PC-9 (cell line): ENCODE measurements at regions not wholly inside any gene's neighbourhood (a gene's known extent, or its start where the extent isn't known, plus 50 kb on each side); places are given as distances from the start of the nearest gene placed in this dataset.

Source experiments
- BruUV-seq: library from RNA; stranded (reverse); fragments of 400-500 nt; replicated peaks from 2 replicates; lab custom pipeline; 2021; lab: Mats Ljungman, UMichigan
- CTCF ChIA-PET: fragments of 300-600 bp; sonication (Branson Sonifier 250); formaldehyde crosslinking; loops from one replicate; lab custom pipeline; 2022; ENCODE audit warnings: antibody characterized with exemption; lab: Charles Lee
- POLR2A ChIA-PET: fragments of 300-600 bp; sonication (Branson Sonifier 250); formaldehyde crosslinking; loops from one replicate; lab custom pipeline; 2022; ENCODE audit warnings: antibody characterized with exemption; ENCODE audit not compliant: unreplicated experiment; lab: Charles Lee
- DNase-seq, 2 experiments: peaks; one replicate each; pipeline versions ENCODE4 v3.0.0 to v3.0.0-alpha.2; 2015 to 2022; ENCODE audit warnings: mixed read lengths in 1 of 2
- H2AFZ ChIP-seq: fragments of 200-600 bp; sonication (generic); 2 replicates; pipeline ENCODE4 v1.8.1; 2017; ENCODE audit warnings: antibody characterized with exemption
- H3F3A ChIP-seq: fragments of 200-600 bp; sonication (generic); 2 replicates; pipeline ENCODE4 v1.8.1; 2017; ENCODE audit warnings: antibody characterized with exemption, mild to moderate bottlenecking, low read depth; ENCODE audit not compliant: insufficient read depth
- H3K27ac ChIP-seq: fragments of 200-600 bp; sonication (generic); 2 replicates; pipeline ENCODE4 v1.6.1; 2016; ENCODE audit warnings: mixed run types
- H3K27me3 ChIP-seq: fragments of 200-600 bp; sonication (generic); 2 replicates; pipeline ENCODE4 v1.6.1; 2016; ENCODE audit warnings: low read depth, mixed run types; ENCODE audit not compliant: insufficient read depth
- H3K36me3 ChIP-seq: fragments of 200-600 bp; sonication (generic); 2 replicates; pipeline ENCODE4 v1.6.1; 2016; ENCODE audit warnings: low read depth, mixed run types
- H3K4me1 ChIP-seq: fragments of 200-600 bp; sonication (generic); replicated peaks from 2 replicates; pipeline ENCODE4 v1.6.1; 2016; ENCODE audit warnings: mixed run types; ENCODE audit not compliant: insufficient read depth
- H3K4me2 ChIP-seq: fragments of 200-600 bp; sonication (generic); 2 replicates; pipeline ENCODE4 v1.6.1; 2017; ENCODE audit warnings: mixed run types
- H3K4me3 ChIP-seq: fragments of 200-600 bp; sonication (generic); 2 replicates; pipeline ENCODE4 v1.6.1; 2016; ENCODE audit warnings: mixed run types
- H3K79me2 ChIP-seq: fragments of 200-600 bp; sonication (generic); 2 replicates; pipeline ENCODE4 v1.6.1; 2017; ENCODE audit warnings: low read depth, mixed run types
- H3K9me2 ChIP-seq: fragments of 200-600 bp; sonication (generic); 2 replicates; pipeline ENCODE4 v1.8.1; 2017; ENCODE audit warnings: mild to moderate bottlenecking; ENCODE audit not compliant: insufficient read depth
- H3K9me3 ChIP-seq: fragments of 200-600 bp; sonication (generic); 2 replicates; pipeline ENCODE4 v1.8.1; 2016; ENCODE audit warnings: low read depth; ENCODE audit not compliant: insufficient read depth
- H4K20me1 ChIP-seq: fragments of 200-600 bp; sonication (generic); 2 replicates; pipeline ENCODE4 v1.8.1; 2017; ENCODE audit not compliant: insufficient read depth
- CTCF ChIP-seq: fragments of 200-600 bp; sonication (generic); conservative IDR thresholded peaks from 2 replicates; pipeline ENCODE4 v1.6.1; 2017; ENCODE audit warnings: mixed run types, antibody characterized with exemption, mild to moderate bottlenecking, moderate library complexity
- EZH2 ChIP-seq: fragments of 200-600 bp; sonication (generic); IDR thresholded peaks from 2 replicates; pipeline ENCODE4 v1.8.0; 2017; ENCODE audit warnings: antibody characterized with exemption, low read depth
- intact Hi-C: fragments of 100-400 bp; cut with micrococcal nuclease; formaldehyde crosslinking; loops from one replicate; pipeline ENCODE4 v1.10.0; 2022; ENCODE audit not compliant: unreplicated experiment

DNA sequence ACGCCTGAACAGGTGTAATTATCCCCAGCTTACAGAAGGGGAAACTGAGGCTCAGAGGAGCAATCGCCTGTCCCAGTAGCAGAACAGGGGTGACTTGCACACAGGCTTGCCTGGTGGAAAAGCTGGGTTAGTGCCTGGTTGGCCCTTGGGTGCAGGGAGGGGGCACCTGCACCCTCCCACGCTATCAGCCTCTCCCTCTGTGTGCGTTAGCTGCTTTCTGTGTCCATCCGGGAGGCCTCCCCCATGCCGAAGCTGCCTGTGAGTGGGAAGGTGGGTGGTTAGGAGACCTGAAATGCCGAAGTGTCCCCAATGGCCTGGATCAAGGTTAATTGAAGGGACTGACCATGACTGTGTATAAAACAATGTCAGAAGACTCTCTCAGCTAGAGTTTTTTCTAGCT, 295.0 kb downstream of the ZNF536 start:
- intact Hi-C loops: loop anchor here (5.0 to 10.0 kb wide), 3 partner anchors 932 to 1905 kb away; no protein-coding TSS in a partner anchor
- Histone ChIP-seq H3K27me3 (peaks cover 50% of the 10 kb centered on the region), H3K4me3 (no peak overlapping the region), H3K9me3 (no peaks in the 10 kb centered on the region), H3K79me2 (no peaks in the 10 kb centered on the region), H3K9me2 (no peaks in the 10 kb centered on the region), H3K4me2 (no peak overlapping the region), H3F3A (no peaks in the 10 kb centered on the region), H3K27ac (no peak overlapping the region), H3K36me3 (no peaks in the 10 kb centered on the region), H4K20me1 (no peaks in the 10 kb centered on the region; the same call in 1 of the 2 replicates), H3K4me1 (no peaks in the 10 kb centered on the region), H2AFZ (no peak overlapping the region)
- no peak for DNase-seq
- POLR2A ChIA-PET: no interaction called here
- CTCF ChIA-PET: no interaction called here
- BruUV-seq: no TSS peak
- TF ChIP-seq EZH2: no peak
- no peak for TF ChIP-seq CTCF

- ChIA-PET CTCF (no interaction called here), POLR2A (no interaction called here)
Measured at GRCh38 chr19:30666301-30666803, 294.2 kb downstream of the ZNF536 start.

GRCh38 chr19:30665449-30665848, 293.3 kb downstream of the ZNF536 start:
- H3K27ac ChIP-seq: no peak overlapping the region
- H3K27me3 ChIP-seq: peaks cover 47% of the 10 kb centered on the region
- H3K4me1 ChIP-seq: no peaks in the 10 kb centered on the region
- no peaks in the 10 kb centered on the region for H3K9me2 ChIP-seq
- H3K79me2 ChIP-seq: no peaks in the 10 kb centered on the region
- ChIA-PET POLR2A (no interaction called here), CTCF (no interaction called here)
- no peaks in the 10 kb centered on the region; the same call in 1 of the 2 replicates for H4K20me1 ChIP-seq
- H2AFZ ChIP-seq: no peak overlapping the region
- H3K36me3 ChIP-seq: no peaks in the 10 kb centered on the region
- BruUV-seq: no TSS peak
- no peak for DNase-seq
- intact Hi-C loops: loop anchor here (5.0 to 10.0 kb wide), 3 partner anchors 931 to 1907 kb away; no protein-coding TSS in a partner anchor
- H3F3A ChIP-seq: no peaks in the 10 kb centered on the region
- no peak overlapping the region for H3K4me3 ChIP-seq
- no peak overlapping the region for H3K4me2 ChIP-seq
- TF ChIP-seq CTCF: no peak
- no peak for TF ChIP-seq EZH2
- no peaks in the 10 kb centered on the region for H3K9me3 ChIP-seq

More at GRCh38 chr19:30666301-30666803, 294.2 kb downstream of the ZNF536 start:
- Histone ChIP-seq H3K9me2 (no peaks in the 10 kb centered on the region), H3K4me2 (no peak overlapping the region), H3K9me3 (no peaks in the 10 kb centered on the region), H3K36me3 (no peaks in the 10 kb centered on the region), H3K27ac (no peak overlapping the region), H3F3A (no peaks in the 10 kb centered on the region), H3K79me2 (no peaks in the 10 kb centered on the region), H3K4me3 (no peak overlapping the region), H3K27me3 (peaks cover 49% of the 10 kb centered on the region), H2AFZ (no peak overlapping the region), H3K4me1 (no peaks in the 10 kb centered on the region), H4K20me1 (no peaks in the 10 kb centered on the region; the same call in 1 of the 2 replicates)
- intact Hi-C loops: loop anchor here (5.0 to 10.0 kb wide), 3 partner anchors 932 to 1906 kb away; no protein-coding TSS in a partner anchor
- TF ChIP-seq EZH2 (no peak), CTCF (peak; percentile 92)
- BruUV-seq: no TSS peak
- DNase-seq: peak in 1 of 2 experiments; percentile 22
